ENCODE measurements at regions not wholly inside any gene's neighbourhood (a gene's known extent, or its start where the extent isn't known, plus 50 kb on each side); places are given as distances from the start of the nearest gene placed in this dataset.

DNA sequence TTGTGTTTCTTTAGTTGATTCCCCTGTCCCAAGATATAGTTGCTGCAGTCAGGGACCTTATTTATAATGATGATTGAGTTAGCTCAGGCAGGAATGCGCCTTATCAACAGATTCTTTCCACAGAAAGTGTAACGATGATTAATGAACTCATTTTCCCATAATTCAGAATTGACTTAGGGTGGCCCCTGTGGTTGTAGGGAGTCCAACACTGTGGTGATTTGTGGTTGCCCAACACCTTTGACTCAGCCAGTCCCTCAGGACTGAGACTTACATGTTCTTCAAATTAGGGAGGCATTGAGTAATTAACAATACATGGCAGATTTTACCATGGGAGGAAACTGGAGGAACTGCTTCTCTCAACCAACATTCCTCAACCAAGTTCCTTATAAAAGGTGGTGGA lies 221.9 kb downstream of the GABRG2 start:
- H3K9me1 ChIP-seq (replicated peaks; ENCODE audit: control insufficient read depth, extremely low read depth, insufficient read depth, low read length) = no peaks in the 10 kb centered on the region
- H2AFZ ChIP-seq (ENCODE audit: low read depth, low read length) = no peak overlapping the region
- no peaks in the 10 kb centered on the region for H3K27me3 ChIP-seq (ENCODE audit: control insufficient read depth in 2 of 2, insufficient read depth in 2 of 2, low read length in 2 of 2)
- no peak overlapping the region for H3K4me2 ChIP-seq (ENCODE audit: insufficient read depth, low read length)
- no peak overlapping the region for H3K27ac ChIP-seq (ENCODE audit: insufficient read depth, low read depth, low read length)
- ChIA-PET POLR2A (no interaction called here), CTCF (no interaction called here)
- TF ChIP-seq, protein P1, sequence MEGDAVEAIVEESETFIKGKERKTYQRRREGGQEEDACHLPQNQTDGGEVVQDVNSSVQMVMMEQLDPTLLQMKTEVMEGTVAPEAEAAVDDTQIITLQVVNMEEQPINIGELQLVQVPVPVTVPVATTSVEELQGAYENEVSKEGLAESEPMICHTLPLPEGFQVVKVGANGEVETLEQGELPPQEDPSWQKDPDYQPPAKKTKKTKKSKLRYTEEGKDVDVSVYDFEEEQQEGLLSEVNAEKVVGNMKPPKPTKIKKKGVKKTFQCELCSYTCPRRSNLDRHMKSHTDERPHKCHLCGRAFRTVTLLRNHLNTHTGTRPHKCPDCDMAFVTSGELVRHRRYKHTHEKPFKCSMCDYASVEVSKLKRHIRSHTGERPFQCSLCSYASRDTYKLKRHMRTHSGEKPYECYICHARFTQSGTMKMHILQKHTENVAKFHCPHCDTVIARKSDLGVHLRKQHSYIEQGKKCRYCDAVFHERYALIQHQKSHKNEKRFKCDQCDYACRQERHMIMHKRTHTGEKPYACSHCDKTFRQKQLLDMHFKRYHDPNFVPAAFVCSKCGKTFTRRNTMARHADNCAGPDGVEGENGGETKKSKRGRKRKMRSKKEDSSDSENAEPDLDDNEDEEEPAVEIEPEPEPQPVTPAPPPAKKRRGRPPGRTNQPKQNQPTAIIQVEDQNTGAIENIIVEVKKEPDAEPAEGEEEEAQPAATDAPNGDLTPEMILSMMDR (IDR thresholded peaks at IDR 0.05; ENCODE audit: extremely low read depth in 1 of 2, insufficient read depth in 1 of 2, low read depth in 1 of 2, low read length in 2 of 2) = no peak
- TF ChIP-seq GATA2 (IDR thresholded peaks at IDR 0.05; ENCODE audit: insufficient read depth, insufficient read length, low read depth, low read length) = no peak
- H3K4me1 ChIP-seq (ENCODE audit: control insufficient read depth, extremely low read depth, insufficient read depth, low read length) = no peaks in the 10 kb centered on the region
- dilution Hi-C loops (cut with MboI; ENCODE audit: extremely low pct_ligation_motif_present, low sequenced_read_pairs) (no loop called here), intact Hi-C loops (cut with micrococcal nuclease) (no loop called here)
- H4K20me1 ChIP-seq (replicated peaks; ENCODE audit: control insufficient read depth, extremely low read depth, insufficient read depth, low read length) = no peaks in the 10 kb centered on the region
- DNase-seq (ENCODE audit: low read depth, low spot score) (no peak), FAIRE-seq (no peak)
- peaks cover 1% of the 10 kb centered on the region for H3K9me3 ChIP-seq (replicated peaks; ENCODE audit: control insufficient read depth, insufficient read depth, low read length)
- no peak overlapping the region for H3K4me3 ChIP-seq (replicated peaks in 1 of 3; ENCODE audit: insufficient read depth in 1 of 3, low read depth in 1 of 3, low read length in 3 of 3)
- no peaks in the 10 kb centered on the region for H3K79me2 ChIP-seq (ENCODE audit: control insufficient read depth, insufficient read depth, low read length)
- no TSS peak for BruUV-seq (replicated peaks)
- H3K36me3 ChIP-seq (ENCODE audit: control insufficient read depth in 2 of 2, extremely low read depth in 1 of 2, insufficient read depth in 2 of 2, low read length in 2 of 2) = no peaks in the 10 kb centered on the region
- no peak overlapping the region for H3K9ac ChIP-seq (replicated peaks; ENCODE audit: extremely low read depth, insufficient read depth, low read length)

DNA sequence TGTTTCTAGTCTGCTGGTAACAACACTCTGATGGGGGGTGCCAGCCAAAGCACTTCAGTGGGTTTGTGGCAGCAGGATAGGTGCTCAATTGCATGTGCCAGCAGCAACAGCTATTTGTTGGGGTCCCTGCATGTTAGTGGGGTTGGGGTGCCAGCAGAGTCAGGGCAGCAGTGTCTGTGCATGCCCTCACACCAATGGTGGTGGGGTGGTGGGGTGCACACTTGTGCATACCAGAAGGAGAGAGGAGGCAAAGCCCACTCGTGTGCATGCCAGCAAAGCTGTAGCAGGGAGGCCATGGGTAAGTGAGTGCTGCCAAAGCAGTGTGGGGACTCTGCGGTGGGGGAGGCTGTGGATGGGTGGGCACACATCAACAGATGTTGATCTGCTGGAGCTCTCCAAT lies 232.2 kb downstream of the GABRG2 start:
- no peak overlapping the region for H2AFZ ChIP-seq (ENCODE audit: low read depth, low read length)
- DNase-seq (ENCODE audit: low read depth, low spot score) = no peak
- no peak overlapping the region for H3K4me2 ChIP-seq (ENCODE audit: insufficient read depth, low read length)
- dilution Hi-C loops (cut with MboI; ENCODE audit: extremely low pct_ligation_motif_present, low sequenced_read_pairs) = no loop called here
- H3K9me3 ChIP-seq (replicated peaks; ENCODE audit: control insufficient read depth, insufficient read depth, low read length) = peaks cover 3% of the 10 kb centered on the region
- POLR2A ChIA-PET = no interaction called here
- no peak for FAIRE-seq
- no peak overlapping the region for H3K4me3 ChIP-seq (replicated peaks in 1 of 3; ENCODE audit: insufficient read depth in 1 of 3, low read depth in 1 of 3, low read length in 3 of 3)
- no peaks in the 10 kb centered on the region for H3K36me3 ChIP-seq (ENCODE audit: control insufficient read depth in 2 of 2, extremely low read depth in 1 of 2, insufficient read depth in 2 of 2, low read length in 2 of 2)
- H3K9ac ChIP-seq (replicated peaks; ENCODE audit: extremely low read depth, insufficient read depth, low read length) = no peak overlapping the region
- H4K20me1 ChIP-seq (replicated peaks; ENCODE audit: control insufficient read depth, extremely low read depth, insufficient read depth, low read length) = no peaks in the 10 kb centered on the region
- H3K9me1 ChIP-seq (replicated peaks; ENCODE audit: control insufficient read depth, extremely low read depth, insufficient read depth, low read length) = no peaks in the 10 kb centered on the region
- CTCF ChIA-PET = no interaction called here
- intact Hi-C loops (cut with micrococcal nuclease) = no loop called here
- BruUV-seq (replicated peaks) = no TSS peak
- no peaks in the 10 kb centered on the region for H3K4me1 ChIP-seq (ENCODE audit: control insufficient read depth, extremely low read depth, insufficient read depth, low read length)
- H3K27me3 ChIP-seq (ENCODE audit: control insufficient read depth in 2 of 2, insufficient read depth in 2 of 2, low read length in 2 of 2) = no peaks in the 10 kb centered on the region
- H3K79me2 ChIP-seq (ENCODE audit: control insufficient read depth, insufficient read depth, low read length) = no peaks in the 10 kb centered on the region
- no peak for TF ChIP-seq GATA2 (IDR thresholded peaks at IDR 0.05; ENCODE audit: insufficient read depth, insufficient read length, low read depth, low read length)
- TF ChIP-seq, protein P2, sequence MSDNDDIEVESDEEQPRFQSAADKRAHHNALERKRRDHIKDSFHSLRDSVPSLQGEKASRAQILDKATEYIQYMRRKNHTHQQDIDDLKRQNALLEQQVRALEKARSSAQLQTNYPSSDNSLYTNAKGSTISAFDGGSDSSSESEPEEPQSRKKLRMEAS (IDR thresholded peaks at IDR 0.05; ENCODE audit: insufficient read depth, insufficient read length) = no peak
- no peak for TF ChIP-seq FOS (IDR thresholded peaks at IDR 0.05; ENCODE audit: borderline replicate concordance, insufficient read depth, low read length)
- TF ChIP-seq JUN (IDR thresholded peaks at IDR 0.05; ENCODE audit: borderline replicate concordance, insufficient read depth, insufficient read length, low read depth) = no peak
- TF ChIP-seq MYC (IDR thresholded peaks at IDR 0.05; ENCODE audit: low read depth, low read length) = no peak
- no peak for TF ChIP-seq POLR2AphosphoS5 (IDR thresholded peaks at IDR 0.05; ENCODE audit: insufficient read depth, low read depth, low read length)
- TF ChIP-seq, protein P1 (IDR thresholded peaks at IDR 0.05; ENCODE audit: extremely low read depth in 1 of 2, insufficient read depth in 1 of 2, low read depth in 1 of 2, low read length in 2 of 2) = no peak
- TF ChIP-seq POLR2A (IDR thresholded peaks at IDR 0.05; ENCODE audit: low read depth, low read length) = no peak
- no peak for TF ChIP-seq EZH2 (IDR thresholded peaks at IDR 0.05; ENCODE audit: borderline replicate concordance, low read depth, low read length, severe bottlenecking)
- no peak overlapping the region for H3K27ac ChIP-seq (ENCODE audit: insufficient read depth, low read depth, low read length)

Measured in endothelial cell of umbilical vein (primary cell).